ENCODE measurements at regions not wholly inside any gene's neighbourhood (a gene's known extent, or its start where the extent isn't known, plus 50 kb on each side); places are given as distances from the start of the nearest gene placed in this dataset.

DNA sequence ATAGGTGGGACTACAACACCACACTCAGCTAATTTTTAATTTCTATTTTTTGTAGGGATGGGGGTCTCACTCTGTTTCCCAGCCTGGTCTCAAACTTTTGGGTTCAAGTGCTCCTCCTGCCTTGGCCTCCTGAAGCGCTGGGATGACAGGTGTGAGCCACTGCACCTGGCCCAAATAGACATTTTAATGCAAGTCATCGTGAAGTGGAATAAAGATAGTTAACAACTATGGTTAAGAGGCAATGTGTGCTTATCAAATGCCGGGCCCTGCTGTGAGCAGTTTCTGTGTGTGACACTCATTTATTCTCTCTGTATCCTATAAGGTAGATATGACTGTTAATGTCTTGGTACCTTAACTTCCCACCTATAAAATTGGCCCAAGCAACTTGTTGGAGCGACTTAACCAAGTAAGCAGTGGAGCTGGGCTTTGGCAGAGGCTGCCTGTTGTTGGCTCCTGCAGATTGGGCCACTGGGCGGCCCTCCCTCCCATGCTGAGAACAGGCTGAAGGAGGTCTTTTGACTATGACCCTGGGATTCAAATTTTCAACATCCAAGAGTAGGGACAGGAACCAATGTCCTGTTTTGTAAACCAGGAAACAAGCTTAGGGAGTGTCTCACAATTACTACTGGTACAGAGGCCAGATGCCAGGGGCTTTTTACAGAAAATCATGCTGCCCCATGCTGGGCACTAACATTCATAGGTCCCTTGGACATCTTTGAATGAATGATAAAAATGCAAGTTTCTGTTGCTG, 450.7 kb downstream of the TSHZ3 start:
- no peak for DNase-seq (ENCODE audit: low read depth in 2 of 2)

DNA sequence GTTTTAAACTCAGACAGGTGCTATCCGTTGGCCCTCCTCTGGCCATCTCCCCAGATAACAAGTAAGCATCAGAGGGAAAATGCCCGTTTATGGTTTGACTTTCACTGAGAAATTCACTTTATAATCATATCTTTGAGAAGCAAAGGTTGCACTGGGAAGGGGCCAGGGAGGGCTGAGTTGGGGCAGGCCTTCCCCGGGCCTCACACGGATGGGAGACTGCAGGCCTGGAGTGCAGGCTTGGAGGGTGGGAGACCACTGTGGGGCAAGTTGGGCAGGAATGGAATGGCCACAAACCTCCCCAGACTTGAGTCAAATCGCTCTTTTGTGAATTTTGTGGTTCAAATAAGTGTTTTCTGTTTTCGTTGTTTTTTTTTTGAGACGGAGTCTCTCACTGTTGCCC, 451.7 kb downstream of the TSHZ3 start:
- no peak for DNase-seq (ENCODE audit: low read depth in 2 of 2)

DNA sequence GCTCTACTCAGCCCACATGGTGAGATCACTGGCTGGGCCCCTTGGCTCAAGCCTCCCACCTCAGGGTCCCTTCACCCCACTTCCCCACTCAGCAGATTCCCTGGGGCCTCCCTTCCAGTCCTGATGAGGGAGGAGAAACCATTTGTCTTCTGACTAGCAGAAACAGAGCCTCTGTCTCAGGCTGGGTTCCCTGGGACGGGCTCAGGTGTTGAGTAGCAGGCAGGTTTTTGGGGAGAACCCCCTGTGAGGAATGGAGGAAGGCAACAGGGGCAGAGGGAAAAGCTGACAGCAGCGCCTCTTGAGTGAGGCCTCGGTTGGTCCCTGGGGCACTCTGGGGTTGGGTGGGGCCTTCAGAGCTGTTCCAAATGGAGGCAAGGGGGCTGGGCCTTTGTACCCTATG, 452.2 kb downstream of the TSHZ3 start:
- DNase-seq (ENCODE audit: low read depth in 2 of 2), result no peak

DNA sequence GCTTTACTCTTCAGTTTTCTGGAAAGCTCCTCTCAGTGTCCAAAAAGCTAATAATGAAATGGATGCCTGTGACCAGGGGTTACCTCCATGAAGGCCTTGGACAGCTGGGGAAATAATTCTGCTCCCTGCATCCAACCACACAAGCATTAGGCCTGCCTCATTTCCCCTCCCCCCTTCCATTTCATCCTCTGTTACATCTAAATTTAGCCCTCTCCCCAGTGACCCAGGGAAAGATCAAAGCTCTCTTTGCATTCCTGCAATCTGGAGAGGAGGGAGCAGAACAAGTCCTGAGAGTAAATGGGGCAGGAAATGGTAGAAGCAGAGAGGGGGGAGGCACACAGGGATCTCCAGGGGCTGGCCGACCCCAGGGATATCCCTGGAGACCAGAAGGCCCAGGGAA, 452.7 kb downstream of the TSHZ3 start:
- no peak for DNase-seq (ENCODE audit: low read depth in 2 of 2)

DNA sequence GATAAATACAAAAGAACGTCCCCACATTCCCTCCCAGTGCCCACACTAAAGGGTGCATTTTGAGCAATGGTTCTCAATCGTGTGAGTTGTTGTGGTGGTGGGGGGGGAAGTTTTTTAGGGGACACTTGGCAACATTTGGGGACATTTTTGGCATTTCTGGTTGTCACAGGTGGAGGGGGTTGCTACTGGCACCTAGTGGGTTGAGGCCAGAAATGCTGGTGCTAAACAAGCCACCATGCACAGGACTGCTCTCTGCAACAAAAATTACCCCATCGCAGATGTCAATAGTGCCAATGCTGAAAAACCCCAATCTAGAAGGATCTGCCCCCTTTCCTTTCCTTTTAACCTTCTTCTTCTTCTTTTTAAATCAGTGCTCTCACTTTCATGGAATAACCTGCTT, 453.3 kb downstream of the TSHZ3 start:
- no peak for DNase-seq (ENCODE audit: low read depth in 2 of 2)

DNA sequence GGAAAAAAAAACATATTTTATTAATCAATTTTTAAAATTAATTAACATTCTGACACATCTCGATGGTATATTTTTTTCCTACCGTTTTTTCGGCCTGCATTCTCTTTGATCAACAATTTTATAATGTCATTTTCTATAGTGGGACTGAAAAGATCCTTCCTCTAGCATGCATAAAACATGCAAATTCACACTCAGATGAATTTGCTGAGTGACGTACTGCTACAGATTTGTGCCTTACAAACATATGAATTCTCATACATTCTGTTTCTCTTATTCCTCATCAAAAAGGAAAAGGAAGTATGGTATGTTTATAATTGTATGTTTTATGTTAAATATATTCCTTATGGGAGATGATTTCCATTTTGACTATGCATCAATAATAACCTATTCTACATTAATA, 458.2 kb downstream of the TSHZ3 start:
- DNase-seq (ENCODE audit: low read depth in 2 of 2), result no peak

DNA sequence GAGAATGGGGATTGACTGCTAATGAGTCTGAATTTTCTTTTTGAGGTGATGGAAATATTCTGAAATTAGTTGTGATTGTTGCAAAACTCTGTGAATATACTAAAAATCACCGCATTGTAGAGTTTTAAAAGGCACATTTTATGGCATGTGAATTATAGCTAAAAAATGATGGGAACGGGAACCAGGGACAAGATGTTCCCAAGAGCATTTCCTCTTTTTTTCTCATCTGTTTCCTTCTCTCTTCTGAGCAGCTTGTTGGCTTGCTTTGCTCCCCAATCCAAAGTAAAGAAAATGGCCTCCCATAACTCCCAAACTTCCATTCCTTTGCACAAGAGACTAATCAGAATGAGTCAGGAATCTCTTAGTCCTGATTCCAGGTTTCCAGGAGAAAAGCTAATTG, 459.2 kb downstream of the TSHZ3 start:
- DNase-seq (ENCODE audit: low read depth in 2 of 2), result no peak

DNA sequence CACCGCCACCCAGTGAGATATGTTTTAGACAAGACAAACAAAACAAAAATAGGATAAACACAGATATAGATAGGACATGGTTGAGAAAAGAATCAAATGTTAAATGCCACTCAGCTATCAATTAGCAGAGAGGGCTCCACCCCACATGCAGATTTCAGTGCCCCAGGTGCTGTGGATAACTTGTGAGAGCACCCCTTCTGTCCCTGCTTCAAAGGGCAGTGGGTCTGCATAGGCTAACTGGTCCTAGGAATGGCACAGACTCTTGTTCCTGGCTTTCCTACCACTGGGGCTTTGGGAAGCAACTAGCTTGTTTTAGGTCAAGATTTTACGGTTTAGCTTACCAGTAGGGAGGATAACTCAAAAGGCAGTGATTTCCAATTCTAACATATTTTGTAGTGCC, 460.3 kb downstream of the TSHZ3 start:
- no peak for DNase-seq (ENCODE audit: low read depth in 2 of 2)

DNA sequence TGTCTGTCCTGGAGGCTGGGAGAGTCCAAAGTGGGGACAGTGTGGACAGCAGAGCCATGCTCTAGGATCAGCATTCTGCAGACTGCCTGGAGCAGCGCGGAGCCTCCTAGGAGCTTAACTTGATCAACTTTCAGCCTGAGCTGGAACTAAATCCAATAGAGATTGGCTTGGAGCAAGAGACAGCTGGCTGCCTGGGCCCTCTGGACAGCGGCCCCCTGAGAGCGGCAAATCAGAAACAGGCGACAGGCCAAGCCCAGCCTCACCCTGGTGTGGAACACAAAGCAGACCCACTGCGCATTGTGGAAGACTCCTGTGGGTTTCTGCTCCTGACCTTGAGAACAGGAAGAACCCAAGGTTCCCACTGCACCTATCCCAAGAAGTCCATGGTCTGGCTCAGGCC, 462.2 kb downstream of the TSHZ3 start:
- DNase-seq (ENCODE audit: low read depth in 2 of 2), result no peak

DNA sequence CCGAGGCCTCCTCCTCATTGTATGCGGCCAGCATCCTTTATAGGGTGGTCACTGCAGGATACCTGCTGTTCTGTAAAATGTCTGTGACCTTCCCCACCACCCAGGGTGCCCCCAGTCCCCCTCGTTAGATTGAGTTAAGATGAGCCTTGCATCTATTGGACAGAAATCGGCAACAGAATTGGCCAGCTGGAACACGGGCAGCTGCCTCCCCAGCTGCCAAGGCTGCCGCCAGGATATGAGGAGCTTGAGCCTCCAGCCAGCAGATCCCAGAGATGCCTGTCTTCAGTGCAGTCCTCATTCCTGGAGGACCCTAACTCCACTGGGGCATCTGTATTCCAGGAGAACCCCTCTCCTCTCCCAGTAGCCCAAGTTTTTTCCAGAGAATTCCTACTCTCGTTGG, 463.0 kb downstream of the TSHZ3 start:
- DNase-seq (ENCODE audit: low read depth in 2 of 2), result no peak

DNA sequence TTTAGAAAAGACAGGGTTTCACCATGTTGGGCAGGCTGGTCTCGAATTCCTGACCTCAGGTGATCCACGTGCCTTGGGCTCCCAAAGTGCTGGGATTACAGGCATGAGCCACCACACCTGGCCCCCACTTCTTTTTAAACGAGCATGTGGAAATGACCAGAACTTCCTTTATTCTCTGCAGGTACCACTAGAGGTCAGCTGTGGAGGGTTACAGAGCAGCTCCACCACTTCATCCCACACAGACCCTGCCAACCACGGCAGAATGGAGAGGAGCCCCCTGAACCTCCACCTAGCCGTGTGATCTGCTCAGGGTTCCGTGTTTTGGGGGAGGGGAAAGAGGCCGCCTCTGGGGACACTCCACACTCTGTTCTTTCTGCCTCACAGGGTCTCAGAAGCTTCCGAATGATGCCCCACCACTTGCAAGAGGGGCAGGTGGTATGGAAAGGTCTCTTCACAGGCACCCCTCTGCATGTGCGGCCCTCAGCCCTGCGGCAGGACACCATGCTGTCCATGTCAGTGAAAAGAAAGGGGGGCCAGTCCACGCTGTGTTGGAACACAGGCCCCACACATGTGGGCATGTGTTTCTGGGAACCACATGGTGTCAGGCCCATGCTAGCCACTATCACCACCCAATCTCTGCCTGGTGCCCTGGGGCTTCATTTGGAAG, 465.0 kb downstream of the TSHZ3 start:
- DNase-seq (ENCODE audit: low read depth in 2 of 2), result no peak

DNA sequence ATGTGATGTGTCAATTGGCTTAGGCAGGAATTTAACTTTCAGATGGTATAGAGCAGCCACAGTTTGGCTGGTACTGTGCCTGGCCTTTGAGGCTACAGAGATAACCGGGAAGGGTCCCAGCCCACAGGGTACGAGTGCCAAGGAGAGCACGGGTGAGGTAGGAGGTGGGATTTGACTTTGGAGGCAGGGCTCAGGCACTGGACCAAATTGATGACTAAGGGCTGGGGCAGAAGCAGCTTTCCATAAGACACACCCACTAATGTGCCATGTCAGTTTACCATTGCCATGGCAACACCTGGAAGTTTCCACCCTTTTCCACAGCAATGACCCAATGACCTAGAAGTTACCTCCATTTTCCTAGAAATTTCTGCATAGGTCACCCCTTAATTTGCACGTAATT, 466.2 kb downstream of the TSHZ3 start:
- no peak for DNase-seq (ENCODE audit: low read depth in 2 of 2)

DNA sequence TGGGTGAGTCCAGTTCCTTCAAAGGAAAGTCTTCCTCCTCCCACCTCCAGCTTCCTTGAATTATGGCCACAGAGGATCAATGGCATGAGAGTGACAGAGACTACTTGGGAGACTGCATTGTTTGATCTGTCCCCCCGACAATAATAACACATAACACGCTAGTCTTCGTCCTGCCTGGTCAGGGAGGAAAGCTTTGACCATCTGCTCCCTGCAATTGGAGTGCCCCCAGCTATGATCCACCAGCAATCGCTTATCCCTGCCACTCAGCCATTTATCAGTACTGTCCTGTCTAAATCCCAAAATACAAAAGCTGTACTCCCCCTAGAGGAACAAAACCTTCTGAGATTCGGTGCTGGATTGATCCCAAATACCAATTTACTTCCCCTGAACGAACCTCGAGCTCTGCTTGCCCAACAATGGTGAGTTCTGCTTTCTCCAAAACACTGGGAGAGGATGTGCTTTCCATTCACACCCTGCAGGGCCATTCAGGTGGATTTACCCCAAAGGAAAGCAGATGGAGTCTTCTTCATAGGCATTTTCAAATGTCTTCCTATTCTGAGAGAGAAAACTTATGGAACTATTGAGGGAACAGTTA, 466.7 kb downstream of the TSHZ3 start:
- DNase-seq (ENCODE audit: low read depth in 2 of 2), result no peak

DNA sequence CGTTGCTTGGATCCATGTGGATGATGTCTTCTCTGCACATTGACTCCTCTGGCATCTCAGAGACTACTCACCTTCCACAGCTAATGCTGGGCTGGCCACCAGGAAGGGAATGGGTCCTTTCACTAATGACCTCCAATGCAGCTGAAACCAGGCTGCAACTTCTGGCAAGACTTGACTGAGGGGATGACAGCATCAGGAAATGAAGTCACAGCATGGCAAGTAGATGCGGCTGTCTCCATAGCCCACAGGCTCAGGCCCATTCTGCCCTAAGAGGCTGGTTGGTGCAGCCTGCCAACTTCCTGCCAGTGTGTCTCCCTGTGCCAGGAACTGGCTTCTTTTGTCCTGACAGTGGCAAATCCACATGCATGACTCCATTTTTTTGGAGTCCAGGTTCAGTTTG, 467.3 kb downstream of the TSHZ3 start:
- no peak for DNase-seq (ENCODE audit: low read depth in 2 of 2)

DNA sequence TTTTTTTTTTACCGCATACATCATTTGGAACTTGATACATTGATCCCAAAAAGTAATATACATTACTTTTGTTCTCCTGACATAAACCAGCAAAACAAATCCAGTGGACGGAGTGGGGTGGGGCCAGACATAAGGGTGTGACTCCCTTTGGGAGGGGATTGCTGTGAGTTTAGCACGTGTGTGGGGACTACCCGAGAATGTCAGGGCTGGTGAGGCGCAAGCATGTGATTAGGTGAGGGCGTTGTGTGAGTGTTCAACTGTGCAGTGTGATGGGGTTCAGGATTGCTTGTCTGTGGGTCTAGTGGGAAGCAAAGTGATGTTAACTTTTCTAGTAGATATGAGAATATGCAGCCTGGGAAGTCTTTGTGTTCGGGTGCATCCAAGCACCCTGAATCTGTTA, 468.0 kb downstream of the TSHZ3 start:
- no peak for DNase-seq (ENCODE audit: low read depth in 2 of 2)

DNA sequence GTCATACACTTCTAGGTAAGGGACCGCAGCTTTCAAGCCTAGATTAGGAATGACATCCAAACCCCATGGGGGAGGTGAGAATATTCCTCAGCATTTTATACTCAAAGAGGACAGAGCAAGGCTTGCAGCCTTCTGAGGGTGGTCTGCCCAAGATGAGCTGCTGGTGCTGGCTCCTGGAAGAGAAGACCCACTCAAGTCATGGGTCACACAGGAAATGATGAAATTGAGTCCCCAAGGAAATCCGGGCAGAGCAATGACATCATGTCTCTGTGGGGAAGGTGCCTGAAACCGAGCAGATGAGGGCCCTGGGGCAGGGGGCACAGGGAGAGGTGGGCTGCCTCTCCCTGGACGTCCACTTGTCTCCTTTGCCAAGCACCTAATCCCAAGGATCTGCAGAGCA, 468.7 kb downstream of the TSHZ3 start:
- no peak for DNase-seq (ENCODE audit: low read depth in 2 of 2)

DNA sequence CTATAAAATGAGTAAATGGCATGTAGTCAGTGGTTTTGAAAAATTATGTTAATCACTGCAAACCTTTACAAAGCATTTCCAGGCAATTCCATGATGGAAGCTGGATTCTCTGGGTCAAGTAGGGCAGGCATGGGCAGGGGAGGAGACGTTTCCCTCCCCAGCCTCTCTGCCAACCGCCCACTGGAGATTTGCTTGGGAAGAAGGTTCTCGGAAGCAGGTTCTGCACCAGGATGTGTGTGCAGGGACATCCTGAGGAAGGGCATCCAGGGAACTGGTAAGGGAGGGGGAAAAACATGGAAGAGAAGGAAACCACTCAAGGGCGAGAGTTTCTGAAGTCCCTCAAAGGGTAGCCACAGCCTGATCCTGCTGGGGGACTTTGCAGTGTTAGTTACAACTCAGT, 469.1 kb downstream of the TSHZ3 start:
- no peak for DNase-seq (ENCODE audit: low read depth in 2 of 2)

DNA sequence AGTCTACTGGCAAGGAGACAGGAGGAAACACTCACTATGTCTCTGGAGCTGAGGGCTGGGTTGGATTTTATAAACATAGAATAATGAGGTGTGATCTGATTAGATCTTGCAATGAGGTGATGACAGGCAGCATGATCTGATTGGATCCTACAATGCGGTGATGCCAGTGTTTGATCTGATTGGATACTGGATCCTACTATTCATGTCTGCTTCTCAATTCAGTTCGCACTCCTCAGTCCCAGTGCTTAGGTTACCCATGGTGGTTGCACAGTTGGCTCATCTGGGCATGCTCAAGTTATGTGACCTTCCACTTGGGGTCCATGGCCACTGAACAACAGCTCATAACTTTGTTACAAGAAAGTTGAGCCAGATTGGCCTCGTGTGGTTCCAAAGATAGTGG, 469.5 kb downstream of the TSHZ3 start:
- no peak for DNase-seq (ENCODE audit: low read depth in 2 of 2)

DNA sequence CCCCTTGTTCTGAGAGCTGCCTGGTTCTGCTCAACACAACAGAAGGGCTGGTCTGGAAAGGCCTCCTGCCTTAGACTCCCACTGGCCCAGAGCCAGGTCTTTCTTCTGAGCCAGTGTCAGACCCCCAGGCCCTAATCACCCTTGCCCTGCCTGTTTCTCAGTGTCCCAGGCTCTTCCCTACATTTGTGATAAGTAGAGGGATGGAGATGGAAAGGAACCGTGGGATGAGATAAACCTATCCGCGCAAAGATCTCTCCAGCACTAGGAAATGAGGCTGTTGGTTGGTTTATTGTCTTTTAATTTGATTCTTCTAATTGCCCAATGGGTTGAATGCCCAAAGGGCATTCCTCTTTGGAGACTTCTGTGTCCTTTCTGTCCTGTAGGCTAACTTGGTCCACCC, 470.0 kb downstream of the TSHZ3 start:
- DNase-seq (ENCODE audit: low read depth in 2 of 2), result no peak

DNA sequence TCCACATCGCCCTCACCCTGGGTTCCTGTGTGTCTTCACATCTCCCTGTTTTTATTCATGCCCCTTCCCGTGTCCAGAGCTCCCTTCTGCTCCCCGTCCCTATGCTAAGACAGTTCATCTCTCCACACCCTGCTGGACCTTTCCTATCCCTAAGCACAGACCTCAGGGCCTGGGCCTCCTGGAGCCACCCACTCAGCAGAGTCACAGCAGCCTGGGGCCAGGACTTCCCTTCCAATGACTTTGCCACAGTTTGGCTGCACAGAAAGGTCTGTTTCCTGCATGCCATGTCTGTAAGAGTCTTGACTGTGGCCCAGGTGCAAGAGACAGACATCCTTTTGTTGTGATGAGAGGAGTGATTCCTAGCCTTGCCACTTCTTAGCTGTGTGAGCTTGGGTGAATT, 470.7 kb downstream of the TSHZ3 start:
- no peak for DNase-seq (ENCODE audit: low read depth in 2 of 2)

DNA sequence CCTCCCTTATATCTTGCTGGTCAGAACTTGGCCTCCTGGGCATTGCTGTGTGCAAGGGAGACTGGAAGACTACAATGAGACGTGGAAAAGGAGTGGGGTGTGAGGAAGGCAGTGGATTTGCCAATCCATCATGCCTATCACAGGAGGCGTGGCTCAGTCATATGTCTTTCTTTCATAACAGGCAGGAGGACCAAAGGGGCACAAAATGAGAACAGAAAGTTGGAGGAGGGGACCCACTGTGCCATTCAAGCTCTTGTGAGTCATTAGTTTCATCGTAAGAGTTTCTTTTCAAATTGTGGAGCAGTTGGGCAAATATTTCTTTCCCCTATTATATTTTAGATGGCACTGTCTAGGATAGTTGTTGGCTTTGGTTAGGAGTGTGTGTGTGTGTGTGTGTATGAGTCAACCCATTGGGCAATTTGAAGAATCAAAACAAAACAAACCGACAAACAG, 471.5 kb downstream of the TSHZ3 start:
- DNase-seq (ENCODE audit: low read depth in 2 of 2), result no peak

DNA sequence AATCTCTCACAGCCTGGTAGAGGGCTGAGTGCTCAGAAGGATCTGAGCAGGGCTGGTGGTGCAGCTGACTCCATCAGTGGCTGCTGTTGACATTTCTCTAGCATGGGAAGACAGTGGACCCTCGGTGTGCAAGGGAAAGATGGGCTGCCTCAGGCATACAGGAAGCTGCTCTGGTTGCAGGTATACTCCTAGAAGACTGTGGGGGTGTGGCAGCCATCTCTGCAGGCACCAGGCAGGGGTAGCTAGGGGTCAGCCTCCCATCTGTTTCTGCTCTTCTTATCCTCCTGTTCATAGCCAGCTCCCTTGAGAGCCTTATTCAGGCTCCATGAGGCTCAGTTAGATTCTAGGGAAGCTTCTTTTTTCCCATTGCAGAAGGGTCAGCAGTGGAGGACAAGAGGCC, 475.5 kb downstream of the TSHZ3 start:
- no peak for DNase-seq (ENCODE audit: low read depth in 2 of 2)

DNA sequence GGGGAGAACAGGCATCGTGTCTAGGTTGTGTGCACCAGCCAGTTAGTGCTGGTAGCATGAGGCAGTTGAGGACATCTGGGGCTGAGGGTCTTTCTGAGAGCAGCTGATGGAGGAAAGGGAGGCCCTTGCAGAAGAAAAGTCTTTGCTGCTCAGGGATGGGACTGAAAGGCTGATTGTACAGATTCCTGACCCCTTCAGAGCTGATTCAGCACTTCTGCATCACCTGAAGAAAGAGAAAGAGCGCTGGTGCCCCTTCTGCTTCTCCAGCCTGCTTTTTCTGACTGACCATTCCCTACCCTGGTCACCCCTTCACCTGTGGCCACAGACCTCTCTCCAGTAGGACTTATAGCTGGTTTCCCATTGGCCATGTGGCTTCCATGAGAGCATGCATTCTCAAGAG, 476.2 kb downstream of the TSHZ3 start:
- no peak for DNase-seq (ENCODE audit: low read depth in 2 of 2)
